HEK293T (cell line): ENCODE measurements at regions not wholly inside any gene's neighbourhood (a gene's known extent, or its start where the extent isn't known, plus 50 kb on each side); places are given as distances from the start of the nearest gene placed in this dataset.

ENCODE experiments used
- ARNT ChIP-seq: fragments of 450-650 bp; IDR thresholded peaks from 2 replicates; pipeline ENCODE4 v1.6.1; 2017; ENCODE audit warnings: mild to moderate bottlenecking
- BHLHE40 ChIP-seq: fragments of 450-650 bp; IDR thresholded peaks from 2 replicates; pipeline ENCODE4 v1.6.1; 2016; ENCODE audit warnings: mild to moderate bottlenecking, moderate library complexity, borderline replicate concordance
- CTBP1 ChIP-seq: fragments of 450-650 bp; IDR thresholded peaks from 2 replicates; pipeline ENCODE4 v1.6.1; 2016; ENCODE audit warnings: borderline replicate concordance
- ELF4 ChIP-seq: fragments of 450-650 bp; IDR thresholded peaks from 2 replicates; pipeline ENCODE4 v1.6.1; 2017; ENCODE audit warnings: antibody characterized with exemption
- FOXA1 ChIP-seq: fragments of 450-650 bp; IDR thresholded peaks from 2 replicates; pipeline ENCODE4 v1.6.1; 2016; ENCODE audit warnings: mild to moderate bottlenecking
- FOXK2 ChIP-seq: fragments of 450-650 bp; IDR thresholded peaks from 2 replicates; pipeline ENCODE4 v1.6.1; 2016; ENCODE audit warnings: mild to moderate bottlenecking
- FOXM1 ChIP-seq: fragments of 450-650 bp; IDR thresholded peaks from 2 replicates; pipeline ENCODE4 v1.6.1; 2017; ENCODE audit warnings: mild to moderate bottlenecking, borderline replicate concordance
- L3MBTL2 ChIP-seq: fragments of 450-650 bp; conservative IDR thresholded peaks from 2 replicates; pipeline ENCODE4 v1.6.1; 2016; ENCODE audit warnings: mild to moderate bottlenecking
- NFRKB ChIP-seq: fragments of 450-650 bp; IDR thresholded peaks from 2 replicates; pipeline ENCODE4 v1.6.1; 2016; ENCODE audit warnings: mild to moderate bottlenecking, moderate library complexity
- PKNOX1 ChIP-seq: fragments of 450-650 bp; IDR thresholded peaks from 2 replicates; pipeline ENCODE4 v1.6.1; 2016
- SP1 ChIP-seq: fragments of 450-650 bp; IDR thresholded peaks from 2 replicates; pipeline ENCODE4 v1.6.1; 2017
- SUZ12 ChIP-seq: fragments of 450-650 bp; IDR thresholded peaks from 2 replicates; pipeline ENCODE4 v1.6.1; 2016; ENCODE audit warnings: mild to moderate bottlenecking
- TARDBP ChIP-seq: fragments of 450-650 bp; IDR thresholded peaks from 2 replicates; pipeline ENCODE4 v1.6.1; 2016
- ZNF384 ChIP-seq: fragments of 450-650 bp; IDR thresholded peaks from 2 replicates; pipeline ENCODE4 v1.6.1; 2016

GRCh38 chr7:135843214-135843613 lies 94.6 kb upstream of the FAM180A start:
- TF ChIP-seq TARDBP: no peak
- no peak for TF ChIP-seq ZNF384
- no peak for TF ChIP-seq BHLHE40
- TF ChIP-seq SUZ12: no peak
- no peak for TF ChIP-seq ELF4
- TF ChIP-seq SP1: no peak
- no peak for TF ChIP-seq FOXK2
- no peak for TF ChIP-seq PKNOX1
- no peak for TF ChIP-seq L3MBTL2
- no peak for TF ChIP-seq ARNT
- no peak for TF ChIP-seq FOXM1
- no peak for TF ChIP-seq FOXA1
- no peak for TF ChIP-seq NFRKB
- TF ChIP-seq CTBP1: no peak
